T-cell (primary cell): ENCODE measurements at regions not wholly inside any gene's neighbourhood (a gene's known extent, or its start where the extent isn't known, plus 50 kb on each side); places are given as distances from the start of the nearest gene placed in this dataset.
A peak's percentile ranks its signal among the peaks of the same experiment; 100 is the strongest.

Experiments used
- ATAC-seq, 4 experiments: fragments of 200-7000 bp in 3 of 4; fragments of 150-1000 bp in 1 of 4; cut with Tn5 transposase; replicated peaks in 1 of 4; 1 replicate in 3 of 4; 2 replicates in 1 of 4; pipeline ENCODE4 v1.10.0; 2021; ENCODE audit warnings: moderate library complexity in 3 of 4, mild to moderate bottlenecking in 2 of 4, moderate number of reproducible peaks in 1 of 4
- CTCF ChIA-PET, 2 donors: fragments of 300-600 bp; sonication (Branson Sonifier 250); formaldehyde crosslinking; loops; one replicate each; lab custom pipeline; 2022; ENCODE audit warnings: antibody characterized with exemption in 2 of 2; lab: Charles Lee
- POLR2A ChIA-PET, 2 donors: fragments of 300-600 bp; sonication (Branson Sonifier 250); formaldehyde crosslinking; loops; one replicate each; lab custom pipeline; 2022; ENCODE audit warnings: antibody characterized with exemption in 2 of 2; lab: Charles Lee
- DNase-seq, 35 experiments: peaks; one replicate each; pipeline versions ENCODE4 v3.0.0 to v3.0.0-alpha.2; 2013 to 2023
- H3K27ac ChIP-seq: one replicate; pipeline ENCODE4 v1.5.1; 2013; ENCODE audit warnings: low read length
- H3K27me3 ChIP-seq, 2 experiments: replicated peaks in 1 of 2; 1 replicate in 1 of 2; 2 replicates in 1 of 2; pipeline versions ENCODE4 v1.6.1 to v1.7.0; 2013; ENCODE audit warnings: low read length in 1 of 2, mixed read lengths in 1 of 2; ENCODE audit not compliant: control insufficient read depth in 2 of 2, insufficient read depth in 2 of 2; ENCODE audit errors: extremely low read depth in 1 of 2
- H3K36me3 ChIP-seq, 2 donors: 1 replicate in 1 of 2; 2 replicates in 1 of 2; pipeline versions ENCODE4 v1.6.1 to v1.7.0; 2013; ENCODE audit warnings: low read length in 1 of 2; ENCODE audit not compliant: control insufficient read depth in 2 of 2, insufficient read depth in 1 of 2; ENCODE audit errors: extremely low read depth in 1 of 2
- H3K4me1 ChIP-seq, 2 experiments: 1 replicate in 1 of 2; 2 replicates in 1 of 2; pipeline versions ENCODE4 v1.6.1 to v1.7.0; 2013; ENCODE audit warnings: low read length in 2 of 2, mixed read lengths in 1 of 2; ENCODE audit not compliant: insufficient read depth in 2 of 2, control insufficient read depth in 1 of 2; ENCODE audit errors: extremely low read depth in 1 of 2
- H3K4me3 ChIP-seq, 2 donors: 1 replicate in 1 of 2; 2 replicates in 1 of 2; pipeline versions ENCODE4 v1.5.1 to v1.7.0; 2013; ENCODE audit warnings: mild to moderate bottlenecking in 2 of 2, low read length in 1 of 2, moderate library complexity in 1 of 2; ENCODE audit not compliant: control insufficient read depth in 1 of 2; ENCODE audit errors: extremely low read depth in 1 of 2
- H3K9me3 ChIP-seq: 2 replicates; pipeline ENCODE4 v1.7.0; 2013
- H3K27ac Mint-ChIP-seq, 2 donors: one replicate each; pipeline ENCODE4 v1.8.0; 2020 to 2021; ENCODE audit warnings: mild to moderate bottlenecking in 2 of 2, mixed read lengths in 2 of 2
- H3K27me3 Mint-ChIP-seq, 2 donors: one replicate each; pipeline ENCODE4 v1.8.0; 2021 to 2022; ENCODE audit warnings: mixed read lengths in 2 of 2
- H3K36me3 Mint-ChIP-seq: one replicate; pipeline ENCODE4 v1.8.0; 2021; ENCODE audit warnings: mixed read lengths
- H3K4me1 Mint-ChIP-seq, 3 donors: one replicate each; pipeline ENCODE4 v1.8.0; 2020 to 2022; ENCODE audit warnings: mixed read lengths in 3 of 3, mild to moderate bottlenecking in 1 of 3
- H3K4me3 Mint-ChIP-seq, 3 donors: one replicate each; pipeline ENCODE4 v1.8.0; 2020 to 2022; ENCODE audit warnings: mild to moderate bottlenecking in 3 of 3, mixed read lengths in 3 of 3, moderate library complexity in 3 of 3
- H3K9me3 Mint-ChIP-seq, 3 donors: one replicate each; pipeline ENCODE4 v1.8.0; 2020 to 2022; ENCODE audit warnings: mixed read lengths in 3 of 3
- WGBS: methylation state at CpG from one replicate; pipeline ENCODE4 v1.1.5; 2013; ENCODE audit warnings: missing lambda C conversion rate; ENCODE audit not compliant: insufficient coverage; 5-methylcytosine and 5-hydroxymethylcytosine counted together

DNA sequence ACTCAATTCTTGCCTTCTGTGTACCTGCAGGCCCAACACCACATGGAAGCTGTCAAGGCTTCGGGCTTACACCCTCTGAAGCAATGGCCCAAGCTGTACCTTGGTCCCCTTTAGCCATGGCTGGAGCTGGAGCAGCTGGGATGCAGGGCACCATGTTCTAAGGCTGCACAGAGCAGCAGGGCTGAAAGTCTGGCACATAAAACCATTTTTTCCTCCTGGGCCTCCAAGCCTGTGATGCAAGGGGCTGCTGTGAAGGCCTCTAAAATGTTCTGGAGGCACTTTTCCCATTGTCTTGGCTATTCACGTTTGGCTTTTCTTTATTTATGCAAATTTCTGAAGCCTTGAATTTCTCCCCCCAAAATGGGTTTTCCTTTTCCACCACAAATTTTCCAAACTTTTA is 102.1 kb upstream of the SLC5A12 start:
- POLR2A ChIA-PET, result no interaction called here
- no peaks in the 10 kb centered on the region for H3K4me1 ChIP-seq
- no peaks in the 10 kb centered on the region for H3K36me3 ChIP-seq
- ATAC-seq, result no peak
- 70% methylated on average over 2 of the region's 2 CpGs for WGBS
- no peak overlapping the region for H3K4me3 Mint-ChIP-seq
- no peaks in the 10 kb centered on the region for H3K9me3 ChIP-seq
- H3K27me3 ChIP-seq, result no peaks in the 10 kb centered on the region
- H3K27ac Mint-ChIP-seq, result no peak overlapping the region
- H3K4me3 ChIP-seq, result peak overlapping the region in 1 of 2 donors; percentile 27
- H3K27me3 Mint-ChIP-seq, result no peaks in the 10 kb centered on the region
- no peak for DNase-seq
- CTCF ChIA-PET, result no interaction called here
- H3K4me1 Mint-ChIP-seq, result no peaks in the 10 kb centered on the region
- no peak overlapping the region for H3K27ac ChIP-seq
- H3K9me3 Mint-ChIP-seq, result peaks cover 9 to 38% (median 19%) of the 10 kb centered on the region in 3 donors
- no peaks in the 10 kb centered on the region for H3K36me3 Mint-ChIP-seq

DNA sequence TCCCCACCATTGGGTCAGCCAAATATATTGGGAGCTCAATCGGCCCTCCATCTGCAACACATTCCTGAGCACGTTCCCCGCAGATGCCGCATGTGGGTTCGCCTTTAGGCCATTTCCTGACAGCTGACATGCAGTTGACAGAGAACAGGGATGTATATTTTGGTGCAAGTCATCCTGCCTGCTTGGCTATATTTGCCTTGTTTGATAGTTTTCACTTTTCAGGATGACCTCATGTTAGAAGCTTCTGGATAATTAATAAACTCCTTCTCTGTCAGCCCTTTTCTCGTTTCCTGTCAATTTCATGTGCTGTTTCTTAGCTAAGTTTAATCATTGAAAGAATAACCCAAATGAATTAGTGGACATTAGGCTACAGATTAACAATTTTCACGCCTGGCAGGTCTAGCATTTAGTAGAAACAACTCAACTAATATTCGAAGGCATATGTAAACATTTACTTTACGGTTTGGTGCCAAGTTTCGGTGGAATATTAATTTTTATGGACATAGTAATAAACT is 105.8 kb upstream of the SLC5A12 start:
- H3K4me3 Mint-ChIP-seq, result no peak overlapping the region
- H3K4me3 ChIP-seq, result no peak overlapping the region
- no CpG with 5 or more reads among the region's 10 CpGs for WGBS
- no peaks in the 10 kb centered on the region for H3K4me1 ChIP-seq
- DNase-seq (no peak), ATAC-seq (no peak)
- ChIA-PET POLR2A (no interaction called here), CTCF (no interaction called here)
- H3K9me3 Mint-ChIP-seq, result peaks cover 4 to 29% (median 20%) of the 10 kb centered on the region in 3 donors
- H3K4me1 Mint-ChIP-seq, result no peaks in the 10 kb centered on the region
- no peaks in the 10 kb centered on the region for H3K27me3 ChIP-seq
- H3K27ac ChIP-seq, result no peak overlapping the region
- no peak overlapping the region for H3K27ac Mint-ChIP-seq
- no peaks in the 10 kb centered on the region for H3K36me3 ChIP-seq
- no peaks in the 10 kb centered on the region for H3K27me3 Mint-ChIP-seq
- no peaks in the 10 kb centered on the region for H3K9me3 ChIP-seq
- no peaks in the 10 kb centered on the region for H3K36me3 Mint-ChIP-seq

DNA sequence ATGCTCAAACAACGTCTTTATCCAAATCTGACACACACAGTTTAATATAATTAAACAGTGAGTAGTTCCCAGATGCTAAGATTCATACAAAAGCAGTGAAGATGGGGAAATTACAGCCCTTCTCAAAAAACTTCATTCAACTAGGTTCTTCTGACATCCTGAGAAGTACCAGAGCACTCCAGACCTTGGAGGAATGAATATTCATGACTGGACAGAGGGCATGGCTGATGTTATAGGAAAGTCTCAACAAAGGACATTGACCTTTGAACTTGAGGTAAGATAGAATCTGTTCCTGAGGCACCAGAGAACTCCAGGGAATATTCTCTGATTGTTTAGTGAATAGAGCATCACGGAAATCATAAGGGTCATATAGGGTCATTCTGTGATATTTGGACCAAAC is 106.4 kb upstream of the SLC5A12 start:
- H3K9me3 Mint-ChIP-seq, result peaks cover under 1 to 23% (median 15%) of the 10 kb centered on the region in 3 donors
- DNase-seq, result no peak
- Histone ChIP-seq H3K9me3 (no peaks in the 10 kb centered on the region), H3K36me3 (no peaks in the 10 kb centered on the region), H3K4me3 (no peak overlapping the region), H3K27me3 (no peaks in the 10 kb centered on the region), H3K27ac (no peak overlapping the region), H3K4me1 (no peaks in the 10 kb centered on the region)
- 71% methylated on average over 1 of the region's 2 CpGs for WGBS
- H3K36me3 Mint-ChIP-seq, result no peaks in the 10 kb centered on the region
- no peak for ATAC-seq
- ChIA-PET CTCF (no interaction called here), POLR2A (no interaction called here)
- H3K27me3 Mint-ChIP-seq, result no peaks in the 10 kb centered on the region
- no peaks in the 10 kb centered on the region for H3K4me1 Mint-ChIP-seq
- no peak overlapping the region for H3K4me3 Mint-ChIP-seq
- H3K27ac Mint-ChIP-seq, result no peak overlapping the region

DNA sequence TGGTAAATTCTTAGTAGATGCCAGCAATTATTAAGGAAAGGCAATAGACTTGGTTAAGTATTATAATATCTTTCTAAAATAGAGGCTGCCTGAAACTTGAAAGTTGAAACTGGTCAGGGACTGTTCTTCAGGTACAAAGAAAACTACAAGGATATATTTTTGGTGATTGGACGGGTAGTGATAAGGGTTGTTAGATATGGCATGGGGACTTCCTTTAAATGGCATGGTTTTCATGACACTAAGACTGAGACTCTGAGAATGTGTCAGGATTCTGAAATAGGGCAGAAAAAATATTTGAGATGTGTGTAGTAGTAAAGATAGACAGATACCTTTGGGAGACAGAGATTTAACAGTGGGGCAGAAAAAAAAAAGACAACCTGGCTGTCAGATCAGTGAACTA is 108.4 kb upstream of the SLC5A12 start:
- 67% methylated on average over 1 of the region's 1 CpG for WGBS
- Histone ChIP-seq H3K36me3 (no peaks in the 10 kb centered on the region), H3K27ac (no peak overlapping the region), H3K4me3 (no peak overlapping the region), H3K9me3 (no peaks in the 10 kb centered on the region), H3K27me3 (no peaks in the 10 kb centered on the region), H3K4me1 (no peaks in the 10 kb centered on the region)
- DNase-seq (no peak), ATAC-seq (no peak)
- H3K36me3 Mint-ChIP-seq, result no peaks in the 10 kb centered on the region
- H3K27me3 Mint-ChIP-seq, result no peaks in the 10 kb centered on the region
- no peak overlapping the region for H3K27ac Mint-ChIP-seq
- H3K4me1 Mint-ChIP-seq, result no peaks in the 10 kb centered on the region
- ChIA-PET POLR2A (no interaction called here), CTCF (no interaction called here)
- peaks cover 4 to 12% (median 6%) of the 10 kb centered on the region in 3 donors for H3K9me3 Mint-ChIP-seq
- no peak overlapping the region for H3K4me3 Mint-ChIP-seq

DNA sequence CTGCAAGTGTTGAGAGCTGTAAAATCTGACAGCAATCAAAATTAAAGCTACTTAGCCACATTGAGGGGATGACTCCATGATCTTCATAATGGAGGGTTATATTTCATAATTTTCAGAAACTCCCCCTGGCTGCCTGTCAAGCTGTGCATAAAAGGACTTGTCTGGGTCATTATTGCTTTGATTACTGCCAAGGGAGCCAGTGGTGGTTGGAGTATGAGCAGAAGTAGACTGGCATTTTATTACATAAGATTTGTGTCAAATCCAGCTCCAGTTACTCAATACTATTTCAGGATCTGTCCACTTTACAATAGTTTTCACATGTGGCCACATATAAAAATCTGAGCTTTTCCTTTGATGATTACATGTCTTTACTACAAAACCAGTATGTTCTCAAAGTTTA is 108.9 kb upstream of the SLC5A12 start:
- POLR2A ChIA-PET, result no interaction called here
- H3K27ac Mint-ChIP-seq, result no peak overlapping the region
- no peak overlapping the region for H3K4me3 Mint-ChIP-seq

DNA sequence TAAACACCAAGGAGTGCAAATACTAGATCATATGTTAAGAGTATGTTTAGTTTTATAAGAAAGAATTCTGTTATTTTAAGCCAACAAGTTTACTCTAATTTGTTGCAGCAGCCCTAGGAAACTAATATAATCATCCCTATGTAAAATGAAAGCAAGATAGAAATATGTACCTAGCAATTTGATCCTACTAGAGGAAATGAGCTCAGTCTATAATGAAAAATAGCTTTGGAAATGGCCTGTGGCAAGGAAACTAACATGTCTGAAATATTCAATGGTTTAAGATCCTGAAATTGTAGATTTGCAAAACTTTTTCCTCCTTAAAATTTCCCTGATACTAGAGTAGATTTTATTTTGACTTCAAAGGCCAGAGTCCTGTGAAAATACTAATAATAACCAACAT is 112.7 kb upstream of the SLC5A12 start:
- H3K27ac Mint-ChIP-seq, result no peak overlapping the region
- Histone ChIP-seq H3K9me3 (no peaks in the 10 kb centered on the region), H3K4me1 (no peaks in the 10 kb centered on the region), H3K27ac (no peak overlapping the region), H3K27me3 (no peaks in the 10 kb centered on the region), H3K4me3 (no peak overlapping the region), H3K36me3 (no peaks in the 10 kb centered on the region)
- no peaks in the 10 kb centered on the region for H3K4me1 Mint-ChIP-seq
- H3K9me3 Mint-ChIP-seq, result peaks cover 7 to 11% (median 7%) of the 10 kb centered on the region in 3 donors
- DNase-seq, result no peak
- ChIA-PET POLR2A (no interaction called here), CTCF (no interaction called here)
- H3K36me3 Mint-ChIP-seq, result no peaks in the 10 kb centered on the region
- H3K27me3 Mint-ChIP-seq, result no peaks in the 10 kb centered on the region
- no peak overlapping the region for H3K4me3 Mint-ChIP-seq
- ATAC-seq, result no peak

More for the DNA sequence above, 108.9 kb upstream of the SLC5A12 start:
- Histone ChIP-seq H3K27me3 (no peaks in the 10 kb centered on the region), H3K4me1 (no peaks in the 10 kb centered on the region), H3K9me3 (no peaks in the 10 kb centered on the region), H3K36me3 (no peaks in the 10 kb centered on the region), H3K27ac (no peak overlapping the region), H3K4me3 (no peak overlapping the region)
- no peaks in the 10 kb centered on the region for H3K36me3 Mint-ChIP-seq
- ATAC-seq (no peak), DNase-seq (no peak)
- peaks cover 4 to 10% (median 4%) of the 10 kb centered on the region in 3 donors for H3K9me3 Mint-ChIP-seq
- CTCF ChIA-PET, result no interaction called here
- H3K4me1 Mint-ChIP-seq, result no peaks in the 10 kb centered on the region
- H3K27me3 Mint-ChIP-seq, result no peaks in the 10 kb centered on the region

DNA sequence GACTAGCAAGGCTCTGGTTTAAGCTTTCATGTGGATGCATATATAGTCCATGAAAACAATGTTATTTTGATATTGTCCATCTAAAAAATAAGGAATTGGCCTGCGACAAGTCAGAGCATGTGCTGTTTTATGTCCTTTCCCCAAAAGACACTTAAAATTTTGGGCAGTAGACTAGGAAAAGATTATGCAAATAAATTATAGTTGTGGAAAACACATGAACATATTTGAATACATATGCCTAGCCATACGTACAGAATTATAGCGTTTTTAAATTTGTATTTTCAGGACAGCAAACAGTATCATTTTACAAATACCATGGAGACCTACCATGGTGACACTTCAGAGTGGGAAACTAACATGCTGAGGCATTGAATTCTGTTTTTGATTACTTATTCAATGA is 113.8 kb upstream of the SLC5A12 start:
- Mint-ChIP-seq H3K27me3 (no peaks in the 10 kb centered on the region), H3K27ac (no peak overlapping the region), H3K4me3 (no peak overlapping the region), H3K4me1 (no peaks in the 10 kb centered on the region), H3K9me3 (peaks cover 7 to 12% (median 11%) of the 10 kb centered on the region in 3 donors), H3K36me3 (no peaks in the 10 kb centered on the region)
- Histone ChIP-seq H3K36me3 (no peaks in the 10 kb centered on the region), H3K27me3 (no peaks in the 10 kb centered on the region), H3K4me1 (no peaks in the 10 kb centered on the region), H3K27ac (no peak overlapping the region), H3K4me3 (no peak overlapping the region), H3K9me3 (no peaks in the 10 kb centered on the region)
- ChIA-PET CTCF (no interaction called here), POLR2A (no interaction called here)
- ATAC-seq (no peak), DNase-seq (no peak)
- WGBS, result no CpG with 5 or more reads among the region's 3 CpGs
